A549 (cell line): ENCODE measurements at regions not wholly inside any gene's neighbourhood (a gene's known extent, or its start where the extent isn't known, plus 50 kb on each side); places are given as distances from the start of the nearest gene placed in this dataset.

Experiments
- ATAC-seq, 2 experiments: fragments of 200-7000 bp in 1 of 2; fragments of >200 bp in 1 of 2; cut with Nextera tagmentation in 1 of 2; cut with Tn5 transposase in 1 of 2; 3 replicates each; pipeline versions ENCODE4 v1.8.0 to v1.9.1; 2018 to 2020; ENCODE audit warnings: mild to moderate bottlenecking in 1 of 2, moderate library complexity in 1 of 2
- CTCF ChIA-PET: fragments of 300-600 bp; sonication (Branson Sonifier 250); formaldehyde crosslinking; extraction: SDS; loops from one replicate; lab custom pipeline; 2021; ENCODE audit warnings: antibody characterized with exemption, inconsistent platforms; lab: Yijun Ruan, JAX
- POLR2A ChIA-PET: fragments of 350-600 bp; formaldehyde crosslinking; extraction: SDS; loops from one replicate; lab custom pipeline; 2021; ENCODE audit warnings: antibody characterized with exemption, inconsistent platforms; lab: Yijun Ruan, JAX
- DNase-seq, 2 experiments: peaks; one replicate each; pipeline versions ENCODE4 v3.0.0 to v3.0.0-alpha.2; 2011 to 2016; ENCODE audit warnings: low read depth in 1 of 2, low spot score in 1 of 2
- FAIRE-seq: peaks from 2 replicates; lab custom pipeline; 2011; peaks lifted over from hg19 to GRCh38; lab: Jason Lieb, UNC
- H3K27ac ChIP-seq, 2 experiments: fragments of >200 bp; sonication (Bioruptor Twin); formaldehyde crosslinking; 3 replicates each; pipeline ENCODE4 v1.5.1; 2016 to 2017
- H3K4me1 ChIP-seq: fragments of >200 bp; sonication (Bioruptor Twin); formaldehyde crosslinking; 3 replicates; pipeline ENCODE4 v1.6.1; 2016
- H3K4me2 ChIP-seq: fragments of >200 bp; sonication (Bioruptor Twin); formaldehyde crosslinking; 3 replicates; pipeline ENCODE4 v1.6.1; 2016
- H3K4me3 ChIP-seq: fragments of >200 bp; sonication (Bioruptor Twin); formaldehyde crosslinking; 3 replicates; pipeline ENCODE4 v1.5.1; 2016
- H3K9me3 ChIP-seq: fragments of >200 bp; sonication (Bioruptor Twin); formaldehyde crosslinking; 3 replicates; pipeline ENCODE4 v1.6.1; 2016
- CBX8 ChIP-seq: fragments of 200-600 bp; sonication (generic); IDR thresholded peaks from 2 replicates; pipeline ENCODE4 v1.6.1; 2016
- CHD4 ChIP-seq: fragments of 200-600 bp; sonication (generic); IDR thresholded peaks from 2 replicates; pipeline ENCODE4 v1.6.1; 2016; ENCODE audit warnings: antibody characterized with exemption, mild to moderate bottlenecking, borderline replicate concordance
- EHF ChIP-seq: fragments of 250-450 bp; sonication (Bioruptor Pico); IDR thresholded peaks from 2 replicates; pipeline ENCODE4 v1.5.0; 2020; ENCODE audit warnings: mild to moderate bottlenecking
- FOSB ChIP-seq: fragments of 250-450 bp; sonication (Bioruptor Pico); IDR thresholded peaks from 2 replicates; pipeline ENCODE4 v1.5.0; 2020; ENCODE audit warnings: mild to moderate bottlenecking, moderate library complexity
- GATA3 ChIP-seq: IDR thresholded peaks from 2 replicates; pipeline ENCODE4 v1.6.1; 2012; ENCODE audit warnings: borderline replicate concordance
- JUNB ChIP-seq: fragments of >200 bp; sonication (Bioruptor Twin); formaldehyde crosslinking; IDR thresholded peaks from 2 replicates; pipeline ENCODE4 v1.6.1; 2016
- MAFK ChIP-seq: fragments of 450-650 bp; IDR thresholded peaks from 2 replicates; pipeline ENCODE4 v1.6.1; 2014; ENCODE audit not compliant: partially characterized antibody
- MAZ ChIP-seq: fragments of 150-350 bp; IDR thresholded peaks from 2 replicates; pipeline ENCODE4 v1.6.1; 2014; ENCODE audit warnings: antibody characterized with exemption, low read depth, low read length, borderline replicate concordance
- MYC ChIP-seq: IDR thresholded peaks from 2 replicates; pipeline ENCODE4 v1.6.1; 2012; ENCODE audit warnings: mild to moderate bottlenecking, inconsistent platforms, low read length, improper control_type of control experiment, borderline replicate concordance
- POLR2AphosphoS2 ChIP-seq: conservative IDR thresholded peaks from 2 replicates; pipeline ENCODE4 v1.6.1; 2012; ENCODE audit warnings: low read length, improper control_type of control experiment, inconsistent platforms
- RARB ChIP-seq: fragments of 250-450 bp; sonication (Bioruptor Pico); IDR thresholded peaks from 2 replicates; pipeline ENCODE4 v1.8.0; 2021; ENCODE audit warnings: mild to moderate bottlenecking, moderate library complexity
- RCOR1 ChIP-seq: fragments of 150-350 bp; IDR thresholded peaks from 2 replicates; pipeline ENCODE4 v1.6.1; 2014; ENCODE audit warnings: antibody characterized with exemption, low read length, low read depth
- SMC3 ChIP-seq: fragments of >200 bp; sonication (Bioruptor Twin); formaldehyde crosslinking; IDR thresholded peaks from 3 replicates; pipeline ENCODE4 v1.6.1; 2018; ENCODE audit warnings: inconsistent platforms
- ZNF302 ChIP-seq: fragments of 250-450 bp; sonication (Bioruptor Pico); IDR thresholded peaks from 2 replicates; pipeline ENCODE4 v1.9.0; 2021; ENCODE audit warnings: inconsistent platforms, mild to moderate bottlenecking, moderate library complexity
- WGBS: methylation state at CpG from one replicate; pipeline ENCODE4 v1.1.6; 2017; ENCODE audit errors: missing lambda C conversion rate; 5-methylcytosine and 5-hydroxymethylcytosine counted together
- TF ChIP-seq, protein P1 (sequence below): fragments of 150-350 bp; IDR thresholded peaks from 2 replicates; pipeline ENCODE4 v1.6.1; 2014; ENCODE audit warnings: low read depth, mild to moderate bottlenecking, low read length
- TF ChIP-seq, protein P2 (sequence below): fragments of >200 bp; sonication (Bioruptor Twin); formaldehyde crosslinking; IDR thresholded peaks from 2 replicates; pipeline ENCODE4 v1.6.1; 2016
- TF ChIP-seq, protein P3 (sequence below): fragments of 250-450 bp; sonication (Bioruptor Pico); IDR thresholded peaks from 2 replicates; pipeline ENCODE4 v1.5.0; 2020; ENCODE audit warnings: low read depth, mild to moderate bottlenecking, moderate library complexity
- TF ChIP-seq, protein P4 (sequence below): IDR thresholded peaks from 2 replicates; pipeline ENCODE4 v1.6.1; 2012; ENCODE audit warnings: low read depth, borderline replicate concordance
- TF ChIP-seq, protein P5 (sequence below): fragments of >200 bp; sonication (Bioruptor Twin); formaldehyde crosslinking; IDR thresholded peaks from 3 replicates; pipeline ENCODE4 v1.5.1; 2016
- TF ChIP-seq, protein P6 (sequence below): fragments of 250-450 bp; sonication (Bioruptor Pico); IDR thresholded peaks from 2 replicates; pipeline ENCODE4 v1.5.0; 2021; ENCODE audit warnings: mild to moderate bottlenecking, moderate library complexity, borderline replicate concordance

DNA sequence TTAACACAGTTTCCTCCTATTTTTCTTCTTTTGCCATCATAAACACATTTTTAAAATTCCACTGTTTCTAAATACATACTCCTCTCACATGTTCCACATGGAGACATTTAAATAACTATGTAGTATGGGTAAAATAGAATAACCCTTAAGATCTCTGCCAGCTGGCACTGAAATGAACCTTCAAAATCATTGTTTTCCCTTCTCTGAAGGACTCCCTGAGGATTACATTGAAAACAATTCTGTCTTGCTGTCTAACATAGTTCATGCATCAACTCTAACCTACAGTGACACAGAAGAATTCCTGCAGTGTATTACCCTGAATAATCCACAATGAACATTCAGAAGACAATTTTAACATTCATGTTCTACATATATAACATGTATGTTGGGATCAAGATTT, 1361.8 kb upstream of the CITED2 start:
- TF ChIP-seq, protein P1, sequence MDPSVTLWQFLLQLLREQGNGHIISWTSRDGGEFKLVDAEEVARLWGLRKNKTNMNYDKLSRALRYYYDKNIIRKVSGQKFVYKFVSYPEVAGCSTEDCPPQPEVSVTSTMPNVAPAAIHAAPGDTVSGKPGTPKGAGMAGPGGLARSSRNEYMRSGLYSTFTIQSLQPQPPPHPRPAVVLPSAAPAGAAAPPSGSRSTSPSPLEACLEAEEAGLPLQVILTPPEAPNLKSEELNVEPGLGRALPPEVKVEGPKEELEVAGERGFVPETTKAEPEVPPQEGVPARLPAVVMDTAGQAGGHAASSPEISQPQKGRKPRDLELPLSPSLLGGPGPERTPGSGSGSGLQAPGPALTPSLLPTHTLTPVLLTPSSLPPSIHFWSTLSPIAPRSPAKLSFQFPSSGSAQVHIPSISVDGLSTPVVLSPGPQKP: no peak
- no peak for TF ChIP-seq MYC
- TF ChIP-seq MAZ: no peak
- no peak for TF ChIP-seq ZNF302 (CRISPR knock-in tag)
- TF ChIP-seq CBX8: no peak
- TF ChIP-seq EHF (CRISPR knock-in tag): no peak
- TF ChIP-seq SMC3: no peak
- no peak for TF ChIP-seq RARB (CRISPR knock-in tag)
- TF ChIP-seq, protein P2, sequence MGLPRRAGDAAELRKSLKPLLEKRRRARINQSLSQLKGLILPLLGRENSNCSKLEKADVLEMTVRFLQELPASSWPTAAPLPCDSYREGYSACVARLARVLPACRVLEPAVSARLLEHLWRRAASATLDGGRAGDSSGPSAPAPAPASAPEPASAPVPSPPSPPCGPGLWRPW: no peak
- TF ChIP-seq, protein P3, sequence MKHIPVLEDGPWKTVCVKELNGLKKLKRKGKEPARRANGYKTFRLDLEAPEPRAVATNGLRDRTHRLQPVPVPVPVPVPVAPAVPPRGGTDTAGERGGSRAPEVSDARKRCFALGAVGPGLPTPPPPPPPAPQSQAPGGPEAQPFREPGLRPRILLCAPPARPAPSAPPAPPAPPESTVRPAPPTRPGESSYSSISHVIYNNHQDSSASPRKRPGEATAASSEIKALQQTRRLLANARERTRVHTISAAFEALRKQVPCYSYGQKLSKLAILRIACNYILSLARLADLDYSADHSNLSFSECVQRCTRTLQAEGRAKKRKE (CRISPR knock-in tag): no peak
- no peak for TF ChIP-seq MAFK
- no peak for TF ChIP-seq RCOR1
- Histone ChIP-seq H3K4me1 (no peaks in the 10 kb centered on the region), H3K27ac (no peak overlapping the region), H3K4me3 (no peak overlapping the region), H3K9me3 (no peaks in the 10 kb centered on the region), H3K4me2 (no peak overlapping the region)
- ATAC-seq (no peak), FAIRE-seq (no peak), DNase-seq (no peak)
- POLR2A ChIA-PET: no interaction called here
- CTCF ChIA-PET: no interaction called here

DNA sequence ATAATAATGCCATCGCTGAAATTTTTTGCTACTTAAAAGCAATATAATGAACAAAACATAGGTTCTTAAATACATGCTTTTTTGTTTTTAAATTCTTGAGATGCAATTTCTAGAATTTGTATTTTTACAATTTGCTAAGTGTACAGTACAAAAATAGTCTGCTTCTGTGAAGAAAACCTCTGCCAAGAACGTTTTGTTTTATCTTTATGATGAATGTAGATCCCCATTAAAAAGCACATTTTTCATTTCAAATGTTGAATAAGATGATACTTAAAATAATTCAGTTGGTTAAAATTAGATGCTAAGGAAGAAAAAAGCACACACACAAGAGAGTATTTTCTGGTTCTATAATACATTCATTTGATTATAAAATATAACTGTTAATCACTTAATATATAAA, 1358.5 kb upstream of the CITED2 start:
- TF ChIP-seq POLR2AphosphoS2: no peak
- TF ChIP-seq RCOR1: no peak
- TF ChIP-seq, protein P4, sequence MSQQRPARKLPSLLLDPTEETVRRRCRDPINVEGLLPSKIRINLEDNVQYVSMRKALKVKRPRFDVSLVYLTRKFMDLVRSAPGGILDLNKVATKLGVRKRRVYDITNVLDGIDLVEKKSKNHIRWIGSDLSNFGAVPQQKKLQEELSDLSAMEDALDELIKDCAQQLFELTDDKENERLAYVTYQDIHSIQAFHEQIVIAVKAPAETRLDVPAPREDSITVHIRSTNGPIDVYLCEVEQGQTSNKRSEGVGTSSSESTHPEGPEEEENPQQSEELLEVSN: no peak
- no peak for TF ChIP-seq JUNB
- TF ChIP-seq GATA3: no peak
- no peak for TF ChIP-seq SMC3
- TF ChIP-seq, protein P5, sequence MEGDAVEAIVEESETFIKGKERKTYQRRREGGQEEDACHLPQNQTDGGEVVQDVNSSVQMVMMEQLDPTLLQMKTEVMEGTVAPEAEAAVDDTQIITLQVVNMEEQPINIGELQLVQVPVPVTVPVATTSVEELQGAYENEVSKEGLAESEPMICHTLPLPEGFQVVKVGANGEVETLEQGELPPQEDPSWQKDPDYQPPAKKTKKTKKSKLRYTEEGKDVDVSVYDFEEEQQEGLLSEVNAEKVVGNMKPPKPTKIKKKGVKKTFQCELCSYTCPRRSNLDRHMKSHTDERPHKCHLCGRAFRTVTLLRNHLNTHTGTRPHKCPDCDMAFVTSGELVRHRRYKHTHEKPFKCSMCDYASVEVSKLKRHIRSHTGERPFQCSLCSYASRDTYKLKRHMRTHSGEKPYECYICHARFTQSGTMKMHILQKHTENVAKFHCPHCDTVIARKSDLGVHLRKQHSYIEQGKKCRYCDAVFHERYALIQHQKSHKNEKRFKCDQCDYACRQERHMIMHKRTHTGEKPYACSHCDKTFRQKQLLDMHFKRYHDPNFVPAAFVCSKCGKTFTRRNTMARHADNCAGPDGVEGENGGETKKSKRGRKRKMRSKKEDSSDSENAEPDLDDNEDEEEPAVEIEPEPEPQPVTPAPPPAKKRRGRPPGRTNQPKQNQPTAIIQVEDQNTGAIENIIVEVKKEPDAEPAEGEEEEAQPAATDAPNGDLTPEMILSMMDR: no peak
- TF ChIP-seq, protein P6, sequence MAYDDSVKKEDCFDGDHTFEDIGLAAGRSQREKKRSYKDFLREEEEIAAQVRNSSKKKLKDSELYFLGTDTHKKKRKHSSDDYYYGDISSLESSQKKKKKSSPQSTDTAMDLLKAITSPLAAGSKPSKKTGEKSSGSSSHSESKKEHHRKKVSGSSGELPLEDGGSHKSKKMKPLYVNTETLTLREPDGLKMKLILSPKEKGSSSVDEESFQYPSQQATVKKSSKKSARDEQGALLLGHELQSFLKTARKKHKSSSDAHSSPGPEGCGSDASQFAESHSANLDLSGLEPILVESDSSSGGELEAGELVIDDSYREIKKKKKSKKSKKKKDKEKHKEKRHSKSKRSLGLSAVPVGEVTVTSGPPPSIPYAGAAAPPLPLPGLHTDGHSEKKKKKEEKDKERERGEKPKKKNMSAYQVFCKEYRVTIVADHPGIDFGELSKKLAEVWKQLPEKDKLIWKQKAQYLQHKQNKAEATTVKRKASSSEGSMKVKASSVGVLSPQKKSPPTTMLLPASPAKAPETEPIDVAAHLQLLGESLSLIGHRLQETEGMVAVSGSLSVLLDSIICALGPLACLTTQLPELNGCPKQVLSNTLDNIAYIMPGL (CRISPR knock-in tag): no peak
- 42% methylated on average over 2 of the region's 2 CpGs for WGBS
- DNase-seq: no peak
- no peaks in the 10 kb centered on the region for H3K9me3 ChIP-seq
- H3K4me3 ChIP-seq: no peak overlapping the region
- no peak for FAIRE-seq
- H3K27ac ChIP-seq: no peak overlapping the region
- ChIA-PET CTCF (no interaction called here), POLR2A (no interaction called here)
- H3K4me2 ChIP-seq: no peak overlapping the region
- no peak for ATAC-seq
- H3K4me1 ChIP-seq: no peaks in the 10 kb centered on the region

DNA sequence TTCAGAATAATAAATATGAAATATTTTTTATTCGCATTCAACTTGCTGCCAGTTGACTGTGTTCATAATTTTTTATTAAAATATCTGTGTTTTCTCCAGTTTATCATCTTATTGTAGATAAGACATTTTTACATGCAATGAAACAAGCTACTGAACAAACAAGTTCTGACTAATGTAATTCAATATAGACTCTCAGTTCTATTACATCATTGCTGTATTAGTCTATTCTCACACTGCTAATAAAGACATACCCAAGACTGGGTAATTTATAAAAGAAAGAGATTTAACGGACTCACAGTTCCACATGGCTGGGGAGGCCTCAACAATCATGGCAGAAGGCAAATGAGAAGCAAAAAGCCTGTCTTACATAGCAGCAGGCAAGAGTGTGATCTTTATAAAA, 1357.7 kb upstream of the CITED2 start:
- ChIA-PET POLR2A (no interaction called here), CTCF (no interaction called here)
- TF ChIP-seq CHD4 (no peak), GATA3 (no peak), FOSB (no peak)
- FAIRE-seq (no peak), DNase-seq (no peak), ATAC-seq (no peak)
- WGBS: 59% methylated on average over 2 of the region's 2 CpGs
- Histone ChIP-seq H3K9me3 (no peaks in the 10 kb centered on the region), H3K4me1 (no peaks in the 10 kb centered on the region), H3K27ac (no peak overlapping the region), H3K4me2 (no peak overlapping the region), H3K4me3 (no peak overlapping the region)
